Mammary epithelial cell (primary cell): ENCODE measurements at regions not wholly inside any gene's neighbourhood (a gene's known extent, or its start where the extent isn't known, plus 50 kb on each side); places are given as distances from the start of the nearest gene placed in this dataset.

Experiments
- EZH2 ChIP-seq: IDR thresholded peaks from 2 replicates; pipeline ENCODE4 v1.6.1; 2012; ENCODE audit warnings: low read length, inconsistent platforms, borderline replicate concordance
- TF ChIP-seq, protein P1 (sequence below), 2 donors: IDR thresholded peaks in 1 of 2; conservative IDR thresholded peaks in 1 of 2; 2 replicates each; pipeline ENCODE4 v1.5.1; 2011 to 2012; ENCODE audit warnings: inconsistent platforms in 2 of 2, low read length in 2 of 2, mild to moderate bottlenecking in 2 of 2, control low read depth in 1 of 2, low read depth in 1 of 2; ENCODE audit not compliant: insufficient read depth in 1 of 2; ENCODE audit errors: extremely low read depth in 1 of 2

DNA sequence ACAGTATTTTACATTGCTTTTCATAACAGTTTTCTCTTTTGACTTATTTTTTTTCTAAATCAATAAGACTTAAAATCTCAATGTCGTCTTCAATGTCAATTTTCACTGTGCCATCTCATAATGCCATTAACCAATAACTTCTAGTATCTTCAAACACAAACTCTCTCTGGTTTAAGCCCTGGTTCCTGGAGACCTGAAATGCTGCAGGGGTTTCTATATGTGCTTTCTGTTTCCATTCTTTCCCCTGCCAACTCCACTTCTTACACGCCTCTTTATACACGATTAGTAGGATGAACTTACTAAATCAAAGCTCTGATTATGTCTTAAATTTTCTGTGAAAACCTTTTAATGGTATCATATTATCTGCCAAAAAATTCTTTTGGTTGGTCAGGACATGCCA lies 191.4 kb downstream of the AMY1C start:
- TF ChIP-seq, protein P1, sequence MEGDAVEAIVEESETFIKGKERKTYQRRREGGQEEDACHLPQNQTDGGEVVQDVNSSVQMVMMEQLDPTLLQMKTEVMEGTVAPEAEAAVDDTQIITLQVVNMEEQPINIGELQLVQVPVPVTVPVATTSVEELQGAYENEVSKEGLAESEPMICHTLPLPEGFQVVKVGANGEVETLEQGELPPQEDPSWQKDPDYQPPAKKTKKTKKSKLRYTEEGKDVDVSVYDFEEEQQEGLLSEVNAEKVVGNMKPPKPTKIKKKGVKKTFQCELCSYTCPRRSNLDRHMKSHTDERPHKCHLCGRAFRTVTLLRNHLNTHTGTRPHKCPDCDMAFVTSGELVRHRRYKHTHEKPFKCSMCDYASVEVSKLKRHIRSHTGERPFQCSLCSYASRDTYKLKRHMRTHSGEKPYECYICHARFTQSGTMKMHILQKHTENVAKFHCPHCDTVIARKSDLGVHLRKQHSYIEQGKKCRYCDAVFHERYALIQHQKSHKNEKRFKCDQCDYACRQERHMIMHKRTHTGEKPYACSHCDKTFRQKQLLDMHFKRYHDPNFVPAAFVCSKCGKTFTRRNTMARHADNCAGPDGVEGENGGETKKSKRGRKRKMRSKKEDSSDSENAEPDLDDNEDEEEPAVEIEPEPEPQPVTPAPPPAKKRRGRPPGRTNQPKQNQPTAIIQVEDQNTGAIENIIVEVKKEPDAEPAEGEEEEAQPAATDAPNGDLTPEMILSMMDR (conservative IDR thresholded peaks at IDR 0.05 in 1 of 2, IDR thresholded peaks at IDR 0.05 in 1 of 2; ENCODE audit: extremely low read depth in 1 of 2, insufficient read depth in 1 of 2, low read depth in 1 of 2, low read length in 2 of 2), result no peak
- no peak for TF ChIP-seq EZH2
